Fibroblast of skin of right quadriceps (primary cell): ENCODE measurements at regions not wholly inside any gene's neighbourhood (a gene's known extent, or its start where the extent isn't known, plus 50 kb on each side); places are given as distances from the start of the nearest gene placed in this dataset.
"Not testable (repeated sequence)": the region's sequence is repeated elsewhere in the genome, so short reads cannot be mapped to it uniquely, and the experiment has no call there.

Experiments used
- DNase-seq: peaks from one replicate; pipeline ENCODE4 v3.0.0-alpha.2; 2013

DNA sequence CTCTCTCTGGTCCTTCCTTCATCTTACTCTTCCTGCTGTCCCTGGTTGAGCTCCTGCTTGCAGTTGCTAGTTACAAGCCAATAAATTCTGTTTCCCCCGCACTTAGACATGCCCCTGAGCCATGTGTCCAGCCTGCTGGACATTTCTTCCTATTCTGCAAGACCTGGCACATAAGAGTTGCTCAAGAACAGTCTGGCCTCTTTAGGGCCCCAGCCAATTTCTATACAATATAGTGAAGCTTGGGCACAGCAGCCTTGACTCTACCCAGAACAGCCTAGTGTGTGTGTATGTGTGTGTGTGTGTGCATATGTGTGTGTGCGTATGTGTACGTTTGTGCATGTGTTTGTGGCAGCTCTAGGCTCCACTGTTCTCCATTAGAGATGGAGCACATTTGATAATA, 276.0 kb downstream of the CYRIA start:
- DNase-seq: no peak

DNA sequence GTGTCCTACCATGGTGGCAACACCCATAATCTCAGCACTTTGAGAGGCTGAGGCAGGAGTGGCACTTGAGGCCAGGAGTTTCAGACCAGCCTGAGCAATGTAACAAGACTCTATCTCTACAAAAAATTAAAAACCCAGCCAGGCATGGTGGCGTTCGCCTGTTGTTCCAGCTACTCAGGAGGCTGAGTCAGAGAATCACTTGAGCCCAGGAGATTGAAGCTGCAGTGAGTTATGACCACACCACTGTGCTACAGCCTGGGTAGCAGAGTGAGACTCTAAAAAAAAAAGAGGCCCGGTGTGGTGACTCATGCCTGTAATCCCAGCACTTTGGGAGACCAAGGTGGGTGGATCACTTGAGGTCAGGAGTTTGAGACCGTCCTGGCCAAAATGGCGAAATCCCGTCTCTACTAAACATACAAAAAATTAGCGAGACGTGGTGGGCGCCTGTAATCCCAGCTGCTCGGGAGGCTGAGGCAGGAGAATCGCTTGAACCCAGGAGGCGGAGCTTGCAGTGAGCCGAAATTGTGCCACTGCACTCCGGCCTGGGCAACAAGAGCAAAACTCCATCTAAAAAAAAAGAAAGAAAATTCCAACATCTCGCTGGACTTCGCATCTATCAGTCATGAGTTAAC, 277.3 kb downstream of the CYRIA start:
- DNase-seq: not testable (repeated sequence)

GRCh38 chr2:16387461-16387984, 278.1 kb downstream of the CYRIA start:
- DNase-seq: no peak

- DNase-seq: no peak
Measured at GRCh38 chr2:16386431-16386830, 279.2 kb downstream of the CYRIA start.

DNA sequence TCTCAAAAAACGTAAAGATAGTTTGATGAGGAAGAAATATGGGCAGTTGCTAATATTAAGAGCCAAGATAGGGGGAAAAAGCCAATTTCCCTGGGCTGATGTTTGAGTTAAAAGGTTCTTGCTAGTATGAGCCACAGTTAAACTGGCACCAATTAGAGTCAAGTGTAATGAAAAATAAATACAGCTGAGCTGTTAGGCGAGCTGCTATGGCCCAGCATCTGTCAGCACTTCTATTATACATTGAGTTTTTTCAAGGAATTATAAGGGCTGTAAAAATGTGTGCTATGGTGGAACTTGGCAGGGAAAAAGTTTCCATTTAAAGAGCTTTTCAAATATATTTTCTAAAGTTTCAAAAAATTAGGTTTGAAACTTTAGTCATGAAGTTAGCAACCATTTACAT, 279.6 kb downstream of the CYRIA start:
- DNase-seq: no peak

GRCh38 chr2:16385341-16385740, 280.3 kb downstream of the CYRIA start:
- no peak for DNase-seq

DNA sequence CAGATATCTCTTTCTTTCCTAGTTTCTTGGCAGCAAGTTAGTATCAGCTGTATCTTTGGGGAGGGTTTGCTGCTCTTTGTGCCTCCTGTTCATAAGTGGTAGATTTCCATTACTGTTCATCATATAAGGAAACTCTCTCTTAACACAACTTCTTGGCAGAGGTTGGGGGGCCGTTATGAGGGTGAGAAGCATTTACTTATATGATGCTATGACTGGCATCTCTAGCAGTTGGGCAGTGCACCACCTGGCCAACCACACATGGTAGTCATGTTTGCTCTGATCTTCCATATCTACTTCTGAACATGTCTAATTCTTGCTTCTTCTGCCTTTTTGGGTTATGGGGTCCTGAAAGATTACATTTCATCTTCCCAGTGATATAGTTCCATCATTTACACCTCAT, 282.2 kb downstream of the CYRIA start:
- no peak for DNase-seq

DNA sequence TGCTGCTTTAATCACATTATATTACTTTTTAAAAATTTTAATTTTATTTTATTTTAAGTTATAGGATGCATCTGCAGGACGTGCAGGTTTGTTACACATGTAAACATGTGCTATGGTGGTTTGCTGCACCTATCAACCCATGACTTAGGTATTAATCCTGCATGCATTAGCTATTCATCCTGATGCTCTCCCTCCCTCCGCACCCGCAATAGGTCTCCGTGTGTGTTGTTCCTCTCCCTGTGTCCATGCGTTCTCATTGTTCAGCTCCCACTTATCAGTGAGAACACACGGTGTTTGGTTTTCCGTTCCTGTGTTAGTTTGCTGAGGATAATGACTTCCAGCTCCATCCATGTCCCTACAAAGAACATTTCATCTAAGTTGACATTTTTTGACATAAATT, 283.2 kb downstream of the CYRIA start:
- DNase-seq: no peak

DNA sequence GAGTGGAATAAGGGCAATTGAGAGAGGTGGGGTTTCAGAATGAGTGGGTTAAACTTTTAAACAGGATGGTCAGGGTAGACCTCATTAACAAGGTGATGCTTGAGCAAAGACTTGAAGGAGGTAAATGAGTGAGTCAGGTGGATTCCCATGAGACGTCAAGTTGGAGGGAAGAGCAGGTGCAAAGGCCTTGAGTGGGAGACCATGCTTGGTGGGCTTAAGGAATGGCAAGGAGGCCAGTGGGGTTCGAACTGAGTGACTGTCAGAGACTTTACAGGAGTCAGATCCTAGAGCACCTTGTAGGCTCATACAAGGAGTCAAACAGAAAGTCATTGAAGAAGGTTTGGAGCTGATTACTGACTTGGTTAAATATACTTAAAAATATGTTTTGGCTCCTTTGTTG, 284.1 kb downstream of the CYRIA start:
- no peak for DNase-seq

- DNase-seq: not testable (repeated sequence)
Measured at GRCh38 chr2:16379901-16380300, 285.7 kb downstream of the CYRIA start.

DNA sequence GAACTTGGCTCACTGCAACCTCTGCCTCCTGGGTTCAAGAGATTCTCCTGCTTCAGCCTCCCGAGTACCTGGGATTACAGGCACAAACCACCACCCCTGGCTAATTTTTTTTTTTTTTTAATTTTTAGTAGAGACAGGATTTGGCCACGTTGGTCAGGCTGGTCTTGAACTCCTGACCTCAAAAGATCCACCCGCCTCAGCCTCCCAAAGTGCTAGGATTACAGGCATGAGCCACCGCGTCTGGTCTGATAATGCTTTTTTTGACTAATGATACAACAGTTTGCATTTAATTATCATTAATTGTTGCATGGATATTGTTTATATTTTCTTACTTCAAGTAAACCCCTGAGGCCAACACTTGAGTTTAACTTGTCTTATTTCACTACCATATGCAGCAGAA, 286.6 kb downstream of the CYRIA start:
- DNase-seq: not testable (repeated sequence)

DNA sequence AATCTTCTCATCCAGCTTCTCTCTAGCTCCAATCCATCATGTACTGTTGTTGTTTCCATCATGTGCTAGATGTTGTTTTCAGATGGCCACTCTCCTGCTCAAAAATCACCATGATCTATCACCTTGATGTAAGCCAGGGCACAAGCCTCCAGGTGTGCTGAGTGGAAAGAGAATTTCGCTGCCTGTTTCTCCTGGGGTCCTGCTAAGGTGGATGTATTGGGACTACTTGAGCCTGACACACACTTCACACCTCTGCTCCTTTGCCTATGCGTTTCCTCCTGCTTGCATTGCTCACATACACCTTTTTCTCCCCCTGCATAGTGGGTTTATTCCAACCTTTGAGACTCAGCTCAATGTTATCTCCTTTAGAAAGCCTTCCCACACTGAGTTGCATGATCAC, 287.6 kb downstream of the CYRIA start:
- no peak for DNase-seq

DNA sequence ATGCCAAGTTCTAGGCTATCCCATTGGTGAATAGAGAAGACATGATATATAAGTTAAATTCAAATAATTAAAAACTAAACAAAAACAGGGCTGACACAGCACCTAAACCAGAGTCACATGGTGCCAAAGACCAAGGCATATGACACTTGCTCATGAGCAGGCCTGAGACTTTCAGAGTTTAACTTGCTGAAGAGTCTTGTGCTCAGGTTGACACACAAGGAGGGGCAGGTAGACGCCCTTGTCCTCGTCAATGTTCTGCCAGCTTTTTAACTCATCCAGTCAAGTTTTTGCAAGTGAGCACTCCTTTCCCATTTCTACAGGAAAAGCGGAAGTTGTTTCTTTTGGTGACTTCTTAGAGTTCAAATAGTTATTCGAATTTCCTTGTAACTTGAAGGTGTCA, 289.7 kb downstream of the CYRIA start:
- no peak for DNase-seq

DNA sequence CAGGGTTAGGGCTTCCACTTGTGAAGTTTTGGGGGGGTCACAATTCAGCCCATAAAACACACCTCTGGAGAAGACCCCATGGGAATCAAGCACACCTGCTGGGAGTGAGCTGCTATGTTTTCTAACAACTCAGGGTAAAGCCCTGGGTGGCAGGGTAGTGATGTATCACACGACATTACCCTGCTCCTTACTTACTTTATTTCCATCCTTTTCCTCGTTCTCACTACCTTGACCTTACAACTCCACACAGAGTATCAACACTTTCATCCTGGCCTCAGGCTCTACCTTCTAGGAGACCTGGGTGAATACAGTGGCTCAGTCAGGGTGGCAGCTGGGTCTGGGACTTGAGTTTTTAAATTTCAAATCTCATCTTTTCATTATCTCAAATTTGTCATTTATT, 290.3 kb downstream of the CYRIA start:
- no peak for DNase-seq

- no peak for DNase-seq
Measured at GRCh38 chr2:16374671-16375070, 291.0 kb downstream of the CYRIA start.

- no peak for DNase-seq
Measured at GRCh38 chr2:16373341-16373740, 292.3 kb downstream of the CYRIA start.

GRCh38 chr2:16371751-16372150, 293.9 kb downstream of the CYRIA start:
- no peak for DNase-seq

DNA sequence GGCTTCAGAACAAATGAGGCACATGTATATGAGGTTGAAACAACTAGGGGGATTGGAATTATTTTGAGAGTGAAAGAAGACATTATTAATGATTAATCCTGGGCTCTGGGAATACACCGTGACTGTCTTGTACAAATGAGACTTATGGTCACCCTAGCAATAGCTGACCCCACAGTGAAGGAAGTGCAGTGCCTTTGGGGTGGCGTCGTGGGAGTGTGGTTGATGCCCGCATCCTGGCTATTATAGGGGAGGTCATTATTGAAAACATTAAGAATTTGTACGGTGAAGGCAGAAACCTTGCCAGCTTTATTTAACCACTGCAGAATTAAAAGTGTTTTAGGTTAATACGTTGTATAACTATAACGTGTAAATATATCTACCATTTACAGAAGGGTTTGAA, 296.7 kb downstream of the CYRIA start:
- no peak for DNase-seq

GRCh38 chr2:16368328-16368727, 297.3 kb downstream of the CYRIA start:
- no peak for DNase-seq

GRCh38 chr2:16365366-16365765, 300.3 kb downstream of the CYRIA start:
- DNase-seq: no peak

- DNase-seq: no peak
Measured at GRCh38 chr2:16363581-16363980, 302.1 kb downstream of the CYRIA start.

GRCh38 chr2:16362611-16363010, 303.0 kb downstream of the CYRIA start:
- no peak for DNase-seq

DNA sequence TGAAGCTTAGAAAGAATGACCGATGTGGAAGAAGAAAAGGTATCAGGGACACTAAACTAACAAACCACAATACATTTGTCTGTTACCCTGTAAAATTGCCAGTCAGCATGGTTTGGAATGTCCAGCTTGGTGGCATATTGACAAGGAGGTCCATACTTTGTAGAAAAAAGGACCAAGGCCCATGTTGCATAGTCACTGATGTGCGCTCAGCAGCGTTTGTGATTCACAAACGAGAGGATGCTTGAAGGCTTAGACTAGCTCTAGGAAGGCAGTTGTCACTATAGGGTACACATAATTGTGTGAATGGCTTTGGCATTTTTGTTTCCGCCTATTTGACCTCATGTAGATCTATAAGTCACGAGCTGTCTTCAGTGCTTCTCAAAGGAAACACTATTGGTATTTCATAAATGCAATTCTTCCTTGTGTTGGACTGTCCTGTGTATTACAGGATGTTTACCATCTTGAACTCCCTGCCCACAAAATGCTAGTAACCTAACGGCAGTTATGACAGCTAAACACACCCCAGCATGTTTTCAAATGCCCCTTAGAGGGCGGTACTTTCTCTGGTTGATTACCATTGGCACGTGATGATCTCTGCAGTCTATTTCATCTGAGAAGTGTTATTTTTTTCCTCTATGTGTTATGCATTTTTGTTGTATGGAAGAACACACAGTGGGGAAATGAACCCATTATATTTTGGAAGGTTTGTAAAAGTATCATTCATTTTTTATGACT, 304.2 kb downstream of the CYRIA start:
- no peak for DNase-seq

- DNase-seq: no peak
Measured at GRCh38 chr2:16359961-16360360, 305.7 kb downstream of the CYRIA start.

DNA sequence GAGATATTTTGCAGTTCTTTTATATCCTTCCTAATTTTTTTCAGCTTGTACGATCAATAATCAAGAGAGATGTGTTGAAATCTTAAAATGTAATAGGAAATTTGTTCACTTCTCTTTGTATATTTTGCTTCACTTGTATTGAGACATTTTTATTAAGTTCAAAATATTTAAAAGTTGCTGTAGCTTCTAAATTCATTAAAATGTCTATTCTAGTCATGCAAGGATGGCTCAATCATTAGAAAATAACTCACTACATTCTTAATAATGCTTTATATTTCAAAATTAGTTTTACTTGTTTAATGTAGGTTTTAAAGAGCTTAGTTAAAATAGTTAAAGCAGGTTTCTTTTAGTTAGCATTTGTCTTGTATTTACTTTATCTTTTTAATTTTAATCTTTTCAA, 308.4 kb downstream of the CYRIA start:
- no peak for DNase-seq
